RKO (cell line): ENCODE measurements at regions not wholly inside any gene's neighbourhood (a gene's known extent, or its start where the extent isn't known, plus 50 kb on each side); places are given as distances from the start of the nearest gene placed in this dataset.

Experiments used
- DNase-seq: peaks from one replicate; pipeline ENCODE4 v3.0.0-alpha.2; 2016; ENCODE audit warnings: low spot score

GRCh38 chr13:79811170-79811569 is 330.2 kb downstream of the NDFIP2 start:
- DNase-seq = no peak

GRCh38 chr13:79810669-79811068 is 329.7 kb downstream of the NDFIP2 start:
- DNase-seq = no peak

GRCh38 chr13:79810018-79810417 is 329.1 kb downstream of the NDFIP2 start:
- no peak for DNase-seq

GRCh38 chr13:79808475-79808874 is 327.5 kb downstream of the NDFIP2 start:
- no peak for DNase-seq

GRCh38 chr13:79807554-79807953 is 326.6 kb downstream of the NDFIP2 start:
- no peak for DNase-seq

- DNase-seq = no peak
Observed at GRCh38 chr13:79806821-79807220, 325.9 kb downstream of the NDFIP2 start.

- no peak for DNase-seq
Observed at GRCh38 chr13:79805317-79805716, 324.4 kb downstream of the NDFIP2 start.

GRCh38 chr13:79803989-79804388 is 323.0 kb downstream of the NDFIP2 start:
- no peak for DNase-seq

- no peak for DNase-seq
Observed at GRCh38 chr13:79803296-79803695, 322.3 kb downstream of the NDFIP2 start.

- DNase-seq = no peak
Observed at GRCh38 chr13:79802389-79803085, 321.6 kb downstream of the NDFIP2 start.

GRCh38 chr13:79799059-79799867 is 318.3 kb downstream of the NDFIP2 start:
- no peak for DNase-seq

- DNase-seq = no peak
Observed at GRCh38 chr13:79796136-79796535, 315.2 kb downstream of the NDFIP2 start.

- DNase-seq = no peak
Observed at GRCh38 chr13:79794931-79795330, 314.0 kb downstream of the NDFIP2 start.

GRCh38 chr13:79792716-79793115 is 311.8 kb downstream of the NDFIP2 start:
- no peak for DNase-seq

GRCh38 chr13:79791471-79792042 is 310.6 kb downstream of the NDFIP2 start:
- DNase-seq = no peak

GRCh38 chr13:79786176-79786575 is 305.2 kb downstream of the NDFIP2 start:
- no peak for DNase-seq

GRCh38 chr13:79782541-79783205 is 301.7 kb downstream of the NDFIP2 start:
- DNase-seq = no peak

- DNase-seq = no peak
Observed at GRCh38 chr13:79781829-79782540, 301.0 kb downstream of the NDFIP2 start.

GRCh38 chr13:79780240-79780639 is 299.3 kb downstream of the NDFIP2 start:
- no peak for DNase-seq

- DNase-seq = no peak
Observed at GRCh38 chr13:79779761-79780160, 298.8 kb downstream of the NDFIP2 start.

- DNase-seq = no peak
Observed at GRCh38 chr13:79778741-79779460, 297.9 kb downstream of the NDFIP2 start.
